PC-9 (cell line): ENCODE measurements at regions not wholly inside any gene's neighbourhood (a gene's known extent, or its start where the extent isn't known, plus 50 kb on each side); places are given as distances from the start of the nearest gene placed in this dataset.

ENCODE experiments used
- EZH2 ChIP-seq: fragments of 200-600 bp; sonication (generic); IDR thresholded peaks from 2 replicates; pipeline ENCODE4 v1.8.0; 2017; ENCODE audit warnings: antibody characterized with exemption, low read depth
- TF ChIP-seq, protein P1 (sequence below): fragments of 200-600 bp; sonication (generic); conservative IDR thresholded peaks from 2 replicates; pipeline ENCODE4 v1.6.1; 2017; ENCODE audit warnings: mixed run types, antibody characterized with exemption, mild to moderate bottlenecking, moderate library complexity

- TF ChIP-seq, protein P1, sequence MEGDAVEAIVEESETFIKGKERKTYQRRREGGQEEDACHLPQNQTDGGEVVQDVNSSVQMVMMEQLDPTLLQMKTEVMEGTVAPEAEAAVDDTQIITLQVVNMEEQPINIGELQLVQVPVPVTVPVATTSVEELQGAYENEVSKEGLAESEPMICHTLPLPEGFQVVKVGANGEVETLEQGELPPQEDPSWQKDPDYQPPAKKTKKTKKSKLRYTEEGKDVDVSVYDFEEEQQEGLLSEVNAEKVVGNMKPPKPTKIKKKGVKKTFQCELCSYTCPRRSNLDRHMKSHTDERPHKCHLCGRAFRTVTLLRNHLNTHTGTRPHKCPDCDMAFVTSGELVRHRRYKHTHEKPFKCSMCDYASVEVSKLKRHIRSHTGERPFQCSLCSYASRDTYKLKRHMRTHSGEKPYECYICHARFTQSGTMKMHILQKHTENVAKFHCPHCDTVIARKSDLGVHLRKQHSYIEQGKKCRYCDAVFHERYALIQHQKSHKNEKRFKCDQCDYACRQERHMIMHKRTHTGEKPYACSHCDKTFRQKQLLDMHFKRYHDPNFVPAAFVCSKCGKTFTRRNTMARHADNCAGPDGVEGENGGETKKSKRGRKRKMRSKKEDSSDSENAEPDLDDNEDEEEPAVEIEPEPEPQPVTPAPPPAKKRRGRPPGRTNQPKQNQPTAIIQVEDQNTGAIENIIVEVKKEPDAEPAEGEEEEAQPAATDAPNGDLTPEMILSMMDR = no peak
- TF ChIP-seq EZH2 = no peak
These were observed 629.8 kb upstream of the WWC1 start for GRCh38 chr5:167661605-167662004.
